SH-SY5Y (cell line): ENCODE measurements at regions not wholly inside any gene's neighbourhood (a gene's known extent, or its start where the extent isn't known, plus 50 kb on each side); places are given as distances from the start of the nearest gene placed in this dataset.

Source experiments
- GATA2 ChIP-seq: IDR thresholded peaks from 2 replicates; pipeline ENCODE4 v1.6.1; 2011; ENCODE audit warnings: mild to moderate bottlenecking, low read depth, low read length
- GATA3 ChIP-seq: IDR thresholded peaks from 2 replicates; pipeline ENCODE4 v1.6.1; 2011; ENCODE audit warnings: low read depth, mild to moderate bottlenecking, low read length, moderate library complexity

- TF ChIP-seq GATA3 (no peak), GATA2 (no peak)
Observed at GRCh38 chr18:22667156-22667555, 249.4 kb upstream of the CTAGE1 start.

GRCh38 chr18:22667616-22668422, 250.1 kb upstream of the CTAGE1 start:
- TF ChIP-seq GATA3 (no peak), GATA2 (no peak)

GRCh38 chr18:22668496-22668895, 250.8 kb upstream of the CTAGE1 start:
- TF ChIP-seq GATA2: no peak

GRCh38 chr18:22670914-22671313, 253.2 kb upstream of the CTAGE1 start:
- TF ChIP-seq GATA3 (no peak), GATA2 (no peak)

- no peak for TF ChIP-seq GATA3
- TF ChIP-seq GATA2: no peak
Observed at GRCh38 chr18:22673182-22673862, 255.6 kb upstream of the CTAGE1 start.

GRCh38 chr18:22674272-22674671, 256.6 kb upstream of the CTAGE1 start:
- TF ChIP-seq GATA2 (no peak), GATA3 (no peak)

- TF ChIP-seq GATA3: no peak
- no peak for TF ChIP-seq GATA2
Observed at GRCh38 chr18:22675006-22675405, 257.3 kb upstream of the CTAGE1 start.

GRCh38 chr18:22676423-22676822, 256.7 kb upstream of the RBBP8 start:
- no peak for TF ChIP-seq GATA3

GRCh38 chr18:22678486-22678885, 254.6 kb upstream of the RBBP8 start:
- TF ChIP-seq GATA2: no peak

GRCh38 chr18:22680944-22681343, 252.2 kb upstream of the RBBP8 start:
- no peak for TF ChIP-seq GATA3
- no peak for TF ChIP-seq GATA2

- TF ChIP-seq GATA3 (no peak), GATA2 (no peak)
Observed at GRCh38 chr18:22681908-22682307, 251.2 kb upstream of the RBBP8 start.

GRCh38 chr18:22682720-22683119, 250.4 kb upstream of the RBBP8 start:
- TF ChIP-seq GATA2 (no peak), GATA3 (no peak)

- TF ChIP-seq GATA3 (no peak), GATA2 (no peak)
Observed at GRCh38 chr18:22683196-22683676, 249.9 kb upstream of the RBBP8 start.

- no peak for TF ChIP-seq GATA2
- TF ChIP-seq GATA3: no peak
Observed at GRCh38 chr18:22683786-22684185, 249.3 kb upstream of the RBBP8 start.

GRCh38 chr18:22684268-22684667, 248.9 kb upstream of the RBBP8 start:
- no peak for TF ChIP-seq GATA2
- no peak for TF ChIP-seq GATA3

GRCh38 chr18:22685788-22686187, 247.3 kb upstream of the RBBP8 start:
- TF ChIP-seq GATA2 (no peak), GATA3 (no peak)
